Osteoblast (primary cell): ENCODE measurements at regions not wholly inside any gene's neighbourhood (a gene's known extent, or its start where the extent isn't known, plus 50 kb on each side); places are given as distances from the start of the nearest gene placed in this dataset.
"Not testable (repeated sequence)": the region's sequence is repeated elsewhere in the genome, so short reads cannot be mapped to it uniquely, and the experiment has no call there.

ENCODE experiments used
- DNase-seq: peaks from one replicate; pipeline ENCODE4 v3.0.0; 2011; ENCODE audit warnings: low spot score, mixed read lengths; ENCODE audit not compliant: insufficient read length; ENCODE audit errors: missing footprints
- H2AFZ ChIP-seq: 2 replicates; pipeline ENCODE4 v1.6.0; 2011; ENCODE audit warnings: mild to moderate bottlenecking, low read length
- H3K27ac ChIP-seq: 2 replicates; pipeline ENCODE4 v1.5.1; 2011; ENCODE audit warnings: mild to moderate bottlenecking, low read depth, low read length, moderate library complexity
- H3K27me3 ChIP-seq: 2 replicates; pipeline ENCODE4 v1.6.0; 2012; ENCODE audit warnings: mild to moderate bottlenecking, control low read depth, inconsistent platforms, low read length, moderate library complexity; ENCODE audit not compliant: insufficient read depth
- H3K36me3 ChIP-seq: 2 replicates; pipeline ENCODE4 v1.5.1; 2011; ENCODE audit warnings: mild to moderate bottlenecking, low read length, control low read depth, moderate library complexity; ENCODE audit not compliant: insufficient read depth
- H3K4me1 ChIP-seq: 2 replicates; pipeline ENCODE4 v1.5.1; 2011; ENCODE audit warnings: mild to moderate bottlenecking, low read length, control low read depth, moderate library complexity; ENCODE audit not compliant: insufficient read depth
- H3K4me2 ChIP-seq: 2 replicates; pipeline ENCODE4 v1.6.0; 2011; ENCODE audit warnings: mild to moderate bottlenecking, low read length; ENCODE audit not compliant: insufficient read depth
- H3K4me3 ChIP-seq: fragments of 200-600 bp; sonication (generic); 3 replicates; pipeline ENCODE4 v1.5.1; 2012; ENCODE audit warnings: mild to moderate bottlenecking, low read length, inconsistent platforms; ENCODE audit not compliant: insufficient read depth
- H3K79me2 ChIP-seq: 2 replicates; pipeline ENCODE4 v1.6.0; 2012; ENCODE audit warnings: mild to moderate bottlenecking, low read length, control low read depth, inconsistent platforms; ENCODE audit not compliant: insufficient read depth
- H3K9me3 ChIP-seq: 2 replicates; pipeline ENCODE4 v1.5.1; 2011; ENCODE audit warnings: low read depth, low read length, control low read depth
- H4K20me1 ChIP-seq: 2 replicates; pipeline ENCODE4 v1.6.0; 2012; ENCODE audit warnings: mild to moderate bottlenecking, low read length, control low read depth; ENCODE audit not compliant: insufficient read depth
- CTCF ChIP-seq: IDR thresholded peaks from 2 replicates; pipeline ENCODE4 v1.5.1; 2011; ENCODE audit warnings: mild to moderate bottlenecking, low read depth, low read length, moderate library complexity; ENCODE audit errors: extremely low read depth

DNA sequence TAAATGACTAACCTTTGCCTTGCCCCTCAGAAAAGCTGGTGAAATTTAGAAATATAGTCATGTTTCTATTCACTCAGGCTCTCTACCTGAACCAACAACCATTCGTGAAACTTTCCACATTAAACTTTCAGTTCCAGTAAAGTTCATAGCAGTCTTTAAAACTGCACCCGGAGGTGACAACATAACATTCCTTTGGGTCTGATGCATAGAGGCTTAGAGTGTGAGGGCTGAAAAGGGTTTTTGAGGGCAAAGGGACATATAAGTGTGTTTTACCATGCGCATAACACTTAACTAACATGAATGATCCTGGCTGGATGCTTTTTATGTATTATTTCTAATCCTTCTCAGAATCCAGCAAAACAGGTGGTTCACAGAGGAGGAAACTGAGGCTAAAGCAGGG lies 471.7 kb upstream of the MCTP2 start:
- Histone ChIP-seq H4K20me1 (no peaks in the 10 kb centered on the region), H3K4me2 (no peak overlapping the region), H3K4me3 (no peak overlapping the region), H3K36me3 (no peaks in the 10 kb centered on the region), H3K4me1 (no peaks in the 10 kb centered on the region), H2AFZ (no peak overlapping the region), H3K27ac (no peak overlapping the region), H3K9me3 (peaks cover 4% of the 10 kb centered on the region), H3K79me2 (no peaks in the 10 kb centered on the region), H3K27me3 (no peaks in the 10 kb centered on the region)
- no peak for TF ChIP-seq CTCF
- no peak for DNase-seq

DNA sequence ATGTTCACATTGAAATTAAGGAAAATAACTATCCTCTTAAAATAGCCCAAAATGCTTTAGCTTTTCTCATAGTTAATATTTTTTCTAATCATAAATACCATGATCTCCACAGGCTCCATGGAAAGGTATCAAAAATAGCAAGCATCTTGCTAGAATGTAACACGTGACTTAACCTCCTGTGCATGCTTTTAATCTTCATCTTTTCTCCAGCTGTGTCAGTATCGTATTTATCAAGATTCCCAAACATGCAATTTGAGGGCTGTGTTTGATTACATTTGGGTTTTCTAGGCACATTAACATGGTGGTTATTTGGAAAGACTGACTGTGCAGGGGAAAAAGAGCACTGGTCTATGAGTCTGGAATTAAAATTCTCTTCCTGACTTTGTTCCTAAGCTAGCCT lies 472.5 kb upstream of the MCTP2 start:
- peaks cover 4% of the 10 kb centered on the region for H3K9me3 ChIP-seq
- no peaks in the 10 kb centered on the region for H3K36me3 ChIP-seq
- no peaks in the 10 kb centered on the region for H3K79me2 ChIP-seq
- H3K4me2 ChIP-seq, result no peak overlapping the region
- H3K27ac ChIP-seq, result no peak overlapping the region
- H2AFZ ChIP-seq, result no peak overlapping the region
- no peak overlapping the region for H3K4me3 ChIP-seq
- no peaks in the 10 kb centered on the region for H3K27me3 ChIP-seq
- H3K4me1 ChIP-seq, result no peaks in the 10 kb centered on the region
- no peak for TF ChIP-seq CTCF
- DNase-seq, result no peak
- no peaks in the 10 kb centered on the region for H4K20me1 ChIP-seq

GRCh38 chr15:93748710-93749109 lies 482.7 kb upstream of the MCTP2 start:
- Histone ChIP-seq H3K9me3 (no peaks in the 10 kb centered on the region), H3K79me2 (no peaks in the 10 kb centered on the region), H3K27me3 (no peaks in the 10 kb centered on the region), H3K4me3 (no peak overlapping the region), H3K4me2 (no peak overlapping the region), H3K4me1 (no peaks in the 10 kb centered on the region), H4K20me1 (no peaks in the 10 kb centered on the region), H2AFZ (no peak overlapping the region), H3K27ac (no peak overlapping the region), H3K36me3 (no peaks in the 10 kb centered on the region)
- no peak for TF ChIP-seq CTCF
- no peak for DNase-seq

DNA sequence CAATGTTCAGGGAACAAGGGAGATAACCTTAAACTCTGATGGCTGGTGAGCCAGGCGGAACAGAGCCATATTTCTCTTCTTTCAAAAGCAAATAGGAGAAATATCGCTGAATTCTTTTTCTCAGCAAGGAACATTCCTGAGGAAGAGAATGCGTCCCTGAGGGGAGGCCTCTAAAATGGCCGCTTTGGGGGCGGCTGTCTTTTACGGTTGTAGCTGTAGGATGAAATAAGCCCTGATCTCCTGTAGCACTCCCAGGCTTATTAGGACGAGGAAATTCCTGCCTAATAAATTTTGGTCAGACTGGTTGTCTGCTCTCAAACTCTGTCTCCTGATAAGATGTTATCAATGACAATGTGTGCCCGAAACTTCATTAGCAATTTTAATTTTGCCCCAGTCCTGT lies 496.4 kb upstream of the MCTP2 start:
- H3K79me2 ChIP-seq, H3K27ac ChIP-seq, H4K20me1 ChIP-seq, DNase-seq, H3K9me3 ChIP-seq, H3K4me2 ChIP-seq, H3K27me3 ChIP-seq, H3K4me1 ChIP-seq, H3K4me3 ChIP-seq, H3K36me3 ChIP-seq, H2AFZ ChIP-seq: not testable (repeated sequence)

GRCh38 chr15:93730724-93731123 lies 500.6 kb upstream of the MCTP2 start:
- no peak for DNase-seq
- no peak overlapping the region for H3K4me2 ChIP-seq
- no peaks in the 10 kb centered on the region for H4K20me1 ChIP-seq
- H3K4me3 ChIP-seq, result no peak overlapping the region
- no peaks in the 10 kb centered on the region for H3K27me3 ChIP-seq
- no peak overlapping the region for H3K27ac ChIP-seq
- no peak overlapping the region for H2AFZ ChIP-seq
- no peak for TF ChIP-seq CTCF
- H3K79me2 ChIP-seq, result no peaks in the 10 kb centered on the region
- no peaks in the 10 kb centered on the region for H3K36me3 ChIP-seq
- H3K4me1 ChIP-seq, result no peaks in the 10 kb centered on the region
- H3K9me3 ChIP-seq, result no peaks in the 10 kb centered on the region
